OCI-LY3 (cell line): ENCODE measurements at regions not wholly inside any gene's neighbourhood (a gene's known extent, or its start where the extent isn't known, plus 50 kb on each side); places are given as distances from the start of the nearest gene placed in this dataset.

Experiments
- CTCF ChIP-seq: fragments of 200-600, 300-600 bp; sonication (generic); IDR thresholded peaks from 2 replicates; pipeline ENCODE4 v1.5.1; 2014; ENCODE audit warnings: antibody characterized with exemption, low read length, low read depth
- EZH2phosphoT487 ChIP-seq: fragments of 200-600 bp; shearing (Covaris generic); IDR thresholded peaks from 2 replicates; pipeline ENCODE4 v1.6.1; 2018; ENCODE audit warnings: antibody characterized with exemption, mixed run types, low read depth

- TF ChIP-seq CTCF (no peak), EZH2phosphoT487 (no peak)
Measured at GRCh38 chr5:115461093-115461492, 83.5 kb downstream of the FEM1C start.
